SHP77 treated with DMSO at 0.1 percent for 48 hours (cell line): ENCODE measurements at regions not wholly inside any gene's neighbourhood (a gene's known extent, or its start where the extent isn't known, plus 50 kb on each side); places are given as distances from the start of the nearest gene placed in this dataset.

Experiments
- DNase-seq: peaks from one replicate; lab custom pipeline; 2025; lab: John Stamatoyannopoulos, UW

- no peak for DNase-seq
These were observed 831.5 kb downstream of the GALC start for GRCh38 chr14:87161502-87161901.

GRCh38 chr14:87160989-87161388 lies 832.0 kb downstream of the GALC start:
- no peak for DNase-seq

DNA sequence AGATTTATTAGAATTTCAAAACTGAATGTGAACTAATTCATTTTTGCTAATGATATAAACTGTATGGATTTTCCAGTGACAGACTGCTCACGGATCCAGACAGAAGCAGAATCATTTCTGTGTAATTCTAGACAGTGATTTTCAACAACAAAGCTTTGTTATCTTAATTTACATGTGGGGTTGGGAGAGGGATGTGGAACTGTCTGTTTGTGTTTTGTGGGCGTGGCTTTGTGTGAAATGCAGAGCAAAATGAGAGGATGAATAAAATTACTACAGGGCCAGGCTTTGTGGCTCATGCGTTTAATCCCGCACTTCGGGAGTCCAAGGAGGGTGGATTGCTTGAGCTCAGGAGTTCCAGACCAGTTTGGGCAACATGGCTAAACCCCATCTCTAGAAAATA lies 834.7 kb downstream of the GALC start:
- no peak for DNase-seq

- no peak for DNase-seq
These were observed 836.1 kb downstream of the GALC start for GRCh38 chr14:87156878-87157277.

GRCh38 chr14:87155856-87156488 lies 837.0 kb downstream of the GALC start:
- DNase-seq = no peak

DNA sequence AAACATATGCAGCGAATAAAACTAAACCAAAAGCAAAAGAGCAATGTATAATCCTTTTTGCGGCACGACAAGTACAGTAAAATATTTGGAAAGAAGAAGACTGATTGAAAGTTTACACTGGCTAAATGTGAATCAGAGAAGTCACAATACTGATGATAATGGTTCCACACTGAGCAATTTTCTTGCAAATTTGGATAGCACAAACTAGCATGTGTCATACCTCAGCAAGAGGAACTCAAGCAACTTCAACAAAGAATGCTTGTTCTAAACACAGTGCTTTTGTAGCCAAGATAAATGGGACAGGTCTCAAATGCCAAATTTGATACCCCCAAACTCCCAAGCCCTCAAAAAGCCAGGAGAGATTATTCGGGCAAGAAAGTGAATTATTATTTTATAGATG lies 839.1 kb downstream of the GALC start:
- DNase-seq = no peak

DNA sequence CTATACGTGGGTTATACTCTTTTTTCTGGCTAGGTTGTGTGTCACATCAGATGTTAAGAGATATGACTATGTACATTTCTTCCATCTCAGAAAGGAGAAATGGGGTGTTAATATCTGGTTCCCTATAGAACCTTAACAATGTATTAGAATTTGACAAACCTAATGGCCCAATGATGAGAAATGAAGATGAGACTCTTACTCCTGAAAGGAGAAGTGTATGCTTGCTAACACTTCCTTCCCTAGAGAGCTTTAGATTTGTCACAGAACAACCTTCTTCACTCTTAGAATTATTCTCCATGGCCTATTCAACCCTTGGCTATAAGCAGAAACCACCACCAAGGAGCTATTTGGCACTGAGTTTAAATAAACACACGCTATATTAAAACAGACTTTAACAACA lies 839.6 kb downstream of the GALC start:
- DNase-seq = no peak

DNA sequence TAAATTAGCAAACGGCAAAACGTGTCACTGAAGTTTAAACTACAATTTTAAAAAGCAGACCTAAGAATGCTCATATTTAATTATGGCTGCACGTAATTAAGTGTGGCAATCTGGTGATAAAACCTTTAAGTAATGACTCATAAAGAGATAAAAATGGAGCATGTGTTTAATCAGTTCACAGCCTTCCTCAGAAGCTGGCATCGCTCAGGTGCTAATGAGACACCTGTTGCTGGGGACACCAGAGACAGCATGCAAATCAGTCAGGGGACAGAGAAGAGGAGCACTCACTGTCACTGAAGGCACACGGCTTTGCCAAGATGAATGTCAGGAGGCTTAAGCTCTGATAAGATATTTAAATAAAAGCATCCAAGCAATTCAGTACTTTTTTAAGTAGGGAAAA lies 840.3 kb downstream of the GALC start:
- no peak for DNase-seq

- DNase-seq = no peak
These were observed 843.2 kb downstream of the GALC start for GRCh38 chr14:87149583-87150354.

GRCh38 chr14:87148655-87149054 lies 844.3 kb downstream of the GALC start:
- no peak for DNase-seq

GRCh38 chr14:87142551-87143211 lies 850.3 kb downstream of the GALC start:
- DNase-seq = no peak

GRCh38 chr14:87141801-87142200 lies 851.2 kb downstream of the GALC start:
- no peak for DNase-seq

DNA sequence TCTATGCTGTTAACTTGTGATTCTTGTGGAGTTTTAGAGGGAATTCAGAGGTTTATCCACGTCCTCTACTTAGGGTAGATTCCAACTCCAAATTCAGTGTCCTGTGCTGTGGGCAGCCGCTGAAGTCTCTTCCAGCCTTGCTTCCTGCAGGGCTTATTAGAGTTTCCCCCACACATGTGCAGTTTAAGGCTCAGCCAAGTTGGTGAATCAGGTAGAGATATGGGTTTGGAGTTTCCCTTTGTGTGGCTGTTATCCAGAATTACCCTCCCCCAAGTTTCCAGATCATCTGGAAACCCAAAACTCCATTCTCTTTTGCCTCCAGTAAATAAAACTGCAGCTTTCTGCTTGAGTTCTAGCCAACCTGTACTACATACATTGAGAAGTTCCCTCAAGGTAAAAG lies 853.7 kb downstream of the GALC start:
- no peak for DNase-seq

GRCh38 chr14:87133073-87133801 lies 859.7 kb downstream of the GALC start:
- peak; percentile 11 for DNase-seq

DNA sequence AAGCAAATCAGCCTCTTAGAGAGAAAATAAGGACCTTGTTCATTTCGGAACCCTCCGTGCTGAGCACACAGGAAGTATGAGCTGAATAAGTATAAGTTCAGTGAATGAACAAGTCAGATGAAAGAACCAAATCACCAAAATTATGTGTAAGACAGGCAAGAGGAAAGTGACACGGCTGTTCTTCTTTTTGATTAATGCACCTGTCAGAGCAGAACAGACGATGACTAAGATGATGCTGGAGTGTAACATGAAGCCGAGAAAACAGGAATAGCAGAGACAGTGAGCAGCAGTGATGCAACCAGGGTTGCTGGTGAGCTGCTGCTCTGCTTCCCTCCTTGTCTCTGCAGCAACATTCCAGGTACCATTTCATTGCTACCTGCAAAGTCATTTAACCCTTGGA lies 861.1 kb downstream of the GALC start:
- peak; percentile 11 for DNase-seq

DNA sequence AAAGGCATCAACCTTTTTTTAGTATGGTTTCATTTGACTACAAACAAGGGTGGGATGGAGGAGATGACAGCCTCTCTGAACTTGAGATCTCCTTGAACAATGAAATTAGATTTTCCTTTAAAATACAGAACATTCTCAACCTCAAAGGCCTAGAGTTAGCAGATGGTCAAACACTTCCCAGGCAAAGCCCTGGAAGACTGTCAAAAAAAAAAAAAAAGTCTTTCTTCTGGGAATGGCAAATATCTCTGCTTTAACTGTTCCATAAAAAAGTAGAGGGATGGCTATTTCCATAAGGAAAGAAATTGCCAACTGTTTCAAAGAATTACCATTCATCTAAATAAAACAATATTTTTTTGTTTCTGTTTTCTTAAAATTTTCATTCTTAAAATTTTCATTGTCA lies 870.8 kb downstream of the GALC start:
- no peak for DNase-seq

- no peak for DNase-seq
These were observed 871.3 kb downstream of the GALC start for GRCh38 chr14:87121716-87122115.

- no peak for DNase-seq
These were observed 877.7 kb downstream of the GALC start for GRCh38 chr14:87115234-87115633.

DNA sequence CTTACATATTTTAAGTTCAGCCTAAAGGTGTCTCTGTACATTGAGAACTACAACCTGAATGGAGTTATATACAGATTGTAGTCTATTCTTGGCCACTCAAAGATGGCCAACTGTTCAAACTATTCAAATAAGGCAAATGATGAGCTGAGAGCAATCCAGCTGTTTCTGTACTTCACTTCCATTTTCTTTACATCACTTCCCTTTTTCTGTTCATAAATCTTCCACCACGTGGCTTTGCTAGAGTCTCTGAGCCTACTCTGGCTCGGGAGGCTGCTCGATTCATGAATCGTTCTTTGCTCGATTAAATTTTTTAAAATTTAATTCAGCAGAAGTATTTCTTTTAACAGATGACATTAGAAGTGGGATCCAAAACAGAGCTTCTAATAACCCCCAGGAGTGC lies 879.7 kb downstream of the GALC start:
- DNase-seq = no peak

DNA sequence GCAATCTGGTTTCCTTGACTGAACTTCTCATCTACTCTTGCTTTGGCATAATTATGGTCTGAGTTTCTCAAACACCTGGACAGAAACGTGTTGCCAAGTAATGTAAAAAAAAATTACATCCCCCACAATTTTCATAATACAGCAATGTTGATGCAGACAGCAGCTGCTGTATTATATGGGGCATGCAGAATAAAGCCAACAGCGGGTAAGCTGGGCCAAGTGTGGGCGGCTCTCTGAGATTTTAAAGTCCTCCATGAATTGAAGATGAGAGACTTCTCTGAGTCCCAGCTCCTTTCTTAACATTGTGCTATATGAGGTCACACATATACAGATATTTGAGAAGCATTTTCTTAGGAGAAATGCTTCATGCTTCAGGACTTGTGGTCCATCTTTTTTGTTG lies 881.2 kb downstream of the GALC start:
- DNase-seq = no peak

DNA sequence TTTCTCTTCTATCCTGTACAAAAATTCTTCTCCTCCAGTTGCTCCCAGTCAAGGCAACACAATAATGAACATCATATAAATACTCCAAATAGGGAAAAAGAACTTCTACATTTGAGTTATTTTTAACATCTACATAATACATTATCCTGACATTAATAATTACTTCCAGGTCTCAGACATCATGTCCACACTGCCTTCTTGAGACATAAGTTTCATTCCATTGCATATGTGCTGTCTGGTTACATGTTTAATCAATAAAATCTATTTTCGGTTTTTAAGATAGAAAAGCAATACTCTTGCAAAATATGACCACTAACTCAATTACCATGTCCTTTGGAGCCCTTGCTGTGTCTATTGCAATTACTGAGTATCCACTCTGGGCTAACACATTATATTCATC lies 881.9 kb downstream of the GALC start:
- no peak for DNase-seq

DNA sequence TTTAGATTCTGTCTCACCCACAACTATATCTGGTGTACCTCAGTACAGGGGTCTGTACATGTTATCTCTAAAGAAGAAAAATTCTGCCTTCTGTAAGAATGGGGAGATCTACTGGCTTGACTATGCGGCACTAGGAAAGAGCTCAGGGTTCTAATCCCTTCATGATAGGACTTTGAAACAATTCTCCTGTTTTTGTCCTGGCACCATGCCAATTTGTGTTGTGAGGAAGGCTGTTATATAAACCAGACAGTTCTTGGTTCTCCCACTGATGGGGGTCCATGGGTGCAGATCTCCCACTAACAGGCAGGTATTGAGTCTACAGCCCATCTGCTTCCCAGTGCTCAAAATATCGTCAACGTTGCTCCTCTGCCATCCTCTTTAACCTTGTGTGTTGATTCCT lies 883.7 kb downstream of the GALC start:
- DNase-seq = no peak

DNA sequence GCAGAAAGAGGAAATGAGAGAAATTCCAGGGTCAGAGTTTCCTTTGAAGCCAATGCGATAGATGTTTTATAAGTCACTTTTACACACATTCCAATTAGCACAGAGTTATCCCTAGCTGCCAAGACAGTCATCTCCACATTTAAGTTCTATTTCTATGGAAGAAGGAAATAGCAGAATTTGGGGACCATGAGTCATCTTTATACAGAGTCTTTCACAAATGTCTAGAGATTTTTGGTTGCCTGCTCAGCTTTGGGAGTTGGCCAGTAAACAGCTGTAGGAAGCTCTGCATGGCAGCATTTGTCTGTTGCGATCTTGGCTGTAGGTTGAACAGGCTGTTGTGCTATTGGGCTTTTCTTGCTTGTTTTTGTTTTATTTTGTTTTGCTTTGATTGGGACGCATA lies 884.3 kb downstream of the GALC start:
- no peak for DNase-seq
